Cardiac septum (tissue), 1 donor: ENCODE measurements at regions not wholly inside any gene's neighbourhood (a gene's known extent, or its start where the extent isn't known, plus 50 kb on each side); places are given as distances from the start of the nearest gene placed in this dataset.

Experiments
- DNase-seq: peaks from one replicate; pipeline ENCODE4 v3.0.0-alpha.2; 2020; ENCODE audit warnings: low spot score
- intact Hi-C: fragments of 100-400 bp; cut with DNase I; formaldehyde crosslinking; loops from one replicate; pipeline ENCODE4 v1.14.0; 2022
- donor health status: DM: no; HTN: no; CAD: no.

DNA sequence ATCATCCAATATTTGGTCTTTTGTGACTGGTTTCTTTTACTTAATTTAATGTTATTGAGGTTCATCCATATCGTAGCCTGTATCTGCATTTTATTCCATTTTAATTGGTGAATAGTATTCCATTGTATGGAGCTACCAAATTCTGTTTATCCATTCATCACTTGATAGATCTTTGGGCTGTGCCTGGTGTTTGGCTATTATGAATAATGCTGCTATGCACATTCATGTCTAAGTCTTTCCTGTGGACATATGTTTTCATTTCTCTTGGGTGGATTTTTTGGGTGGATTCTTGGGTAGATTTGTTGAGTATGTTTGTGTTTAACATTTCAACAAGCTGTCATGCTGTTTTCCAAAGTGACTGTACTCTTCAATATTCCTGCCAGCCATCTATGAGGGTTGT lies 52.5 kb upstream of the NEDD4L start:
- no peak for DNase-seq
- intact Hi-C loops = no loop called here

DNA sequence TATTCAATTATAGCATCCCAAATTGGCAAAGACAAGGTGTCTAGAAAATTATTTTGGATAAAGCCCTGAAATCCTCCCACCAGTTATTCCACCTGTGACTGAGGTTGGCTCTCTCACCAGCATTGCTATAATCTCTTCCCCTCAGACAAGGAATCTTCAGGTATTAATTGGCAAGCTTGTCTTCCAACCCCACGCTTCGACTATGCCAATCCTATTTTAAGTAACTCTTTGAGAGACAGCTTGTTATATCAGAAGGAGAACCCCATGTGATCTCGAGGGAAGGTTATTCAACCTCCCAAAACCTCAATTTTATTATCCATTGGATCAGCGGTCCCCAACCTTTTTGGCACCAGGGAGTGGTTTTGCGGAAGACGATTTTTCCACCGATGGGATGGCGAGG lies 54.5 kb upstream of the NEDD4L start:
- DNase-seq = no peak
- intact Hi-C loops = no loop called here

- intact Hi-C loops = no loop called here
- DNase-seq = no peak
These were observed 59.4 kb upstream of the NEDD4L start for GRCh38 chr18:57984490-57985115.

GRCh38 chr18:57983965-57984364 lies 60.1 kb upstream of the NEDD4L start:
- intact Hi-C loops = no loop called here
- no peak for DNase-seq

DNA sequence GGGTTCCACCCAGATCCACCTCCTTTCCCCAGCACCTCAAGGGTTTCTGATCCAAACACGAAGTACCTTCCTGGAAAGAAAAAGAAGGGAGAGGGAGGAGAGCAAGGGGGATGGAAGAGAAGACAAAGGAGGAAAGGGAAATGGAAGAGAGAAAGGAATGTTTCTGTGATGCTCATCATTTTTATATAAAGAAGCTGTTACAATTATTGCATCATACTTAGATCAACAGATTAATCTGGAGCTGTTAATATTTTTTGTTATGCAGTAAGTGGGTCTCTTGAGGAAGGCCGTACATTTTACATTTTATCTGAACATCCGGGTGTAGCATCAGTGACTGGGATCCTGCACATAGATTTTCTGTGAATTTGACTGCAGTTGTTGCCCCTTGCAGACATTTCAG lies 60.6 kb upstream of the NEDD4L start:
- intact Hi-C loops = no loop called here
- DNase-seq = no peak

- no peak for DNase-seq
- intact Hi-C loops = no loop called here
These were observed 61.5 kb upstream of the NEDD4L start for GRCh38 chr18:57982372-57983021.

- DNase-seq = no peak
- intact Hi-C loops = no loop called here
These were observed 62.6 kb upstream of the NEDD4L start for GRCh38 chr18:57981308-57982028.

- intact Hi-C loops = no loop called here
- no peak for DNase-seq
These were observed 63.3 kb upstream of the NEDD4L start for GRCh38 chr18:57980573-57981307.

DNA sequence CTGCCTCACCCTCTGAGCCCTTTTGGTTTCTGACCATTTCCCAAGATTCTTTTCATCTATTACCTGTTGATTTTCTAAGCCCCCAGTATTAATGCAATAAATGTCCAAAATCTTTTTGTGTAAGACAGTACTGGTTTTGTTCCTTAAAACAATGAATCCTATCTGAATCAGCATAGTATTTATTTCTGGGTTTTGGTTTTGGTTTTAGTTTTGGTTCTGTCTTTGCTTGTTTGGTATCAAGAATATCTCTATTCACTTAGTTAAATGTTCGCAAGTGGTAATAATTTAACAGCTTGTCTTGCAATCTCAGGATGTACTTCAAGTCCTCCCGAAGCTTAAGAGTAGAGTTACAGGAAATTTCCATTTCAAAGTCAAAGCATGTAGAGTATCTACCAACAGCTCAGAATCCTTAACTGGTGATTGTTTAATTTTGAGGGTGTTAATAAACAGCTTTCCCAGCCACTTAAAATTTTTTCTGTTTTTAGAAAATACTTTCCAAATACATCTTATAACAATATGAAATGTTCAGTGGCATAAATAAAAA lies 67.7 kb upstream of the NEDD4L start:
- DNase-seq = no peak
- intact Hi-C loops = no loop called here

DNA sequence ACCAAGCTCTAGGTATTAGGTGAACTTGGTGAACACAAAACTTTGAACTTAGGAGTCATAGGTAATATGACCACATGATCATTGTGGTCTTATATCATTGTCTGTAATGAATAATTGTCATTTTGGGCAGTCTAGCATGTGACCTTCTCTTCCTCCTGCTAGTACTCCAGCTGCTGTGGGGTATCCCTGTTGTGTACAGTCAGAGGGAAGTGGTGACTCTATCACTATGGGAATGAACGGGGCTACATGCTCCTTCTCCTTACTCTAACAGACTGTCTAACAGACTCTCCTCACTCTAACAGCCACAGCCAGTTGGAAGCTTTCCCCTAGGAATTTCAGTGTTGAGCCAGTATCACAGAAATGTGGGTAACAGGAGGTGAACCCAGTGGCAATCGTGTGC lies 68.2 kb upstream of the NEDD4L start:
- no peak for DNase-seq
- intact Hi-C loops = no loop called here

DNA sequence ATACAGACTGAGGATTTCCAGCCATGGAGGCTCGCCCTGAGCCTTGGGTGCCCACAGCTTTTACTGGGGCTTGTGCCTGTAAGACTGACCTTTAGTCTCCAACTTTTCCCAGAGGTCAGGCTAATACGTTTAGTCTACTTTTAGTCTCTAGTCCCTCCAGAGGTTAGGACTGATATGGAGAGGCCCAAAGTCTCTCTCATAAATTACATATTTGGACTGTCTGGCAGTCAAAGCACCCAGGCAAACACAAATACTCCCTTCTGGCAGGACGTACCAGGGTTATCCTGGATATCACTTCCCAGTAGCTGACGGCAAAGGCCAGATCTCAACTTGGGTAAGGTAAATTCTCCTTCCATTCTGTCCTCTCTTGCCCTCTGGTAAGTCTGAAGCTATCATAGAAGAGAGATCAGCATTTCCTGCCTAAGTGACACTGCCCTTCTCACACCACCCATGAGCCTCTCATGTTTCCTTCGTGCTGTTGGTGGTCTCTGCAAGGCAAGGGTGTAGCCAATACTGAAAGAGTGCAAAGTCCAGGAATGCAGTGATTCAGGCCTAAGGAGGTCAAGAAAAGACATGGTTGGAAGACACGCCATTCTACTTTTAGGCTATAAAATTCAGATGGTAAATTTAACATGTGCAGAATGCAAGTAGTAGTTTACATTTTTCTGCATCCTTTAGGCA lies 69.3 kb upstream of the NEDD4L start:
- DNase-seq = no peak
- intact Hi-C loops = no loop called here

- intact Hi-C loops = no loop called here
- DNase-seq = no peak
These were observed 70.1 kb upstream of the NEDD4L start for GRCh38 chr18:57973889-57974288.

GRCh38 chr18:57970356-57971095 lies 73.5 kb upstream of the NEDD4L start:
- intact Hi-C loops = no loop called here
- DNase-seq = no peak

GRCh38 chr18:57969824-57970223 lies 74.2 kb upstream of the NEDD4L start:
- no peak for DNase-seq
- intact Hi-C loops = no loop called here

DNA sequence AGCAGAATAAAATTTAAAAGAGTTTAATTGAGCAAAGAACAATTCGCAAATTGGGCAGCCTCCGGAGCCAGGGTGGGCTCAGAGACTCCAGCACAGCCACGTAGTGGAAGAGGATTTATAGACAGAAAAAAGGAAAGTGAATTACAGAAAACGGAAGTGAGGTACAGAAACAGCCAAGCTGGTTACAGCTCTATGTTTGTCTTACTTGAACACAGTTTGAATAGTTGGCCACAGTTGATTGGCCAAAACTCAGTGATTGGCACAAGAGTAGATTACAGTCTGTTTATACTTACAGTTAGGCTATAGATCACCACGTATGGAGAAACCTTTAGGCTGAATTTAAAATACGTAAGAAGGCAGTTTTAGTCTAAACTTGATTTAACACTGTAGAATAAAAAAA lies 78.8 kb upstream of the NEDD4L start:
- intact Hi-C loops = no loop called here
- no peak for DNase-seq

- intact Hi-C loops = no loop called here
- no peak for DNase-seq
These were observed 82.0 kb upstream of the NEDD4L start for GRCh38 chr18:57961876-57962505.

- DNase-seq = no peak
- intact Hi-C loops = no loop called here
These were observed 82.6 kb upstream of the NEDD4L start for GRCh38 chr18:57961411-57961810.

- intact Hi-C loops = no loop called here
- no peak for DNase-seq
These were observed 84.7 kb upstream of the NEDD4L start for GRCh38 chr18:57959278-57959677.

DNA sequence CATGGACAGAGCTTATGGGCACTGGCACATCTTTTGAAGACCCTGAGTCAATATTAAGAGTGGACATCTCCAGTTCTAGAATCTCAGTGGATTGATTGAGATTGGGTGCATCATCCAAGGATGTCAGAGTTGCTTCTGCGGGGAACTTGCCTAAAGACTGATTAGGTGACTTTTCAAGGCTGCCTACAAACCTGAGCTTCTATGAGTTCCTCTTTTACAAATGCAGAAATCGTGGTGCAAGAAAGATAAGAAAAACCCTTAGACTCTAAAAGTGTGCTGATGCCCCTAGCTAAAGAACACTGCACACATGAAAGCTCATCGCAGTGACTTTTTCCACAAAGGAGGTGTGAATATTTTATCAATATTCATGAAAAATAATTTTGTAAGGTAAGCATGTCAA lies 86.8 kb upstream of the NEDD4L start:
- DNase-seq = no peak
- intact Hi-C loops = no loop called here
